Kidney (tissue), 13 donors: ENCODE measurements at regions not wholly inside any gene's neighbourhood (a gene's known extent, or its start where the extent isn't known, plus 50 kb on each side); places are given as distances from the start of the nearest gene placed in this dataset.

Source experiments
- DNase-seq, 5 donors: peaks; one replicate each; pipeline ENCODE4 v3.0.0-alpha.2; 2013 to 2020
- FAIRE-seq: peaks from 2 replicates; lab custom pipeline; 2012; peaks lifted over from hg19 to GRCh38; lab: Jason Lieb, UNC
- H3K27ac ChIP-seq, 2 donors: one replicate each; pipeline ENCODE4 v1.7.0; 2013; ENCODE audit warnings: low read depth in 2 of 2, low read length in 2 of 2, inconsistent platforms in 1 of 2
- H3K27me3 ChIP-seq: one replicate; pipeline ENCODE4 v1.7.1; 2013; ENCODE audit warnings: low read length, inconsistent platforms; ENCODE audit not compliant: control insufficient read depth, insufficient read depth
- H3K36me3 ChIP-seq, 3 donors: one replicate each; pipeline versions ENCODE4 v1.7.0 to v1.7.1; 2013; ENCODE audit warnings: low read length in 3 of 3, control low read depth in 1 of 3, inconsistent platforms in 1 of 3; ENCODE audit not compliant: insufficient read depth in 3 of 3, control insufficient read depth in 2 of 3
- H3K4me1 ChIP-seq, 3 donors: one replicate each; pipeline versions ENCODE4 v1.7.0 to v1.7.1; 2013; ENCODE audit warnings: low read length in 3 of 3, inconsistent platforms in 1 of 3, low read depth in 1 of 3; ENCODE audit not compliant: control insufficient read depth in 2 of 3, insufficient read depth in 2 of 3
- H3K4me3 ChIP-seq, 3 donors: one replicate each; pipeline versions ENCODE4 v1.7.0 to v1.8.1; 2013; ENCODE audit warnings: low read length in 3 of 3, control low read depth in 1 of 3, inconsistent platforms in 1 of 3
- H3K9ac ChIP-seq, 3 donors: one replicate each; pipeline versions ENCODE4 v1.7.0 to v1.7.1; 2013; ENCODE audit warnings: low read length in 3 of 3, control low read depth in 1 of 3, inconsistent platforms in 1 of 3
- H3K9me3 ChIP-seq, 3 donors: one replicate each; pipeline versions ENCODE4 v1.7.0 to v1.7.1; 2013; ENCODE audit warnings: low read length in 3 of 3, control low read depth in 1 of 3, inconsistent platforms in 1 of 3; ENCODE audit not compliant: control insufficient read depth in 2 of 3, insufficient read depth in 1 of 3
- intact Hi-C: fragments of 100-400 bp; cut with DNase I; formaldehyde crosslinking; loops from one replicate; pipeline ENCODE4 v1.11.1; 2022
- TF ChIP-seq, protein P1 (sequence below): IDR thresholded peaks from 3 replicates; pipeline ENCODE4 v1.5.1; 2012; ENCODE audit warnings: mild to moderate bottlenecking, moderate library complexity, borderline replicate concordance; ENCODE audit not compliant: insufficient read depth; ENCODE audit errors: extremely low read depth
- donor health status: control.
- donor health status: control.
- donor health status: control.
- donor health status: control.
- donor health status: control.
- donor health status: DM: yes; HTN: yes; CAD: no.
- donor health status: Normal renal cell carcinoma (clear cell type).

DNA sequence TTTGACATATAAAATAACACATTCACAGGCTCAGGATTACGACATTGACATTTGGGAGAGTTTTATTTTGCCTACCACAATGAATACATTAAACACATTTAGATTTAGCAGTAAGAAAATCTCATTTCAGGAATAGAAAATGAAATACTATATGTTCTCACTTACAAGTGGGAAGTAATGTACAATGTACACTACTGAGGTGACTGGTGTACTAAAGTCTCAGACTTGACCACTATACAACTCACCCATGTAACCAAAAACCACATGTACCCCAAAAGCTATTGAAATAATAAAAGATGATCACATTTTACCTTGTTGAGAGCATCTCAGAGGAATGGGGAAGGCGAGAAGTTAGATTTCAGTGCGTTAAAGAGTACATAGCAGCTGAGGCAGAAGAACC lies 1202.4 kb upstream of the SEMA6A start:
- FAIRE-seq: no peak

DNA sequence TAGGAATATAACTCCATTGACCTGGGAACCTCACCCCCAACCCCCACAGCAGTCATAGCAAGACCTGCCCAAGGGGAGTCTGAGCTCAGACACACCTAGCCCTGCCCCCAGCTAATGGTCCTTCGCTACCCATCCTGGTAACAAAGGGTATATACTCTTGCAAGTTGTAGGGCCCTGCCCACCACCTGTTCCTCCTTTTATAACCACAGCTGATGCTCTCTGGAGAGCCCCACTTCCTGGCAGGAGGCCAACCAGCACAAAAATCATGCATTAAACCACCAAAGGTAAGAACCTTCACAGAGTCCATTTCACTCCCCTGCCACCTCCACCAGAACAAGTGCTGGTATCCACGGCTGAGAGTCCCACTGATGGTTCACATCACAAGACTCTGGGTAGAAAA lies 1195.3 kb upstream of the SEMA6A start:
- Histone ChIP-seq H3K27me3 (no peaks in the 10 kb centered on the region), H3K9me3 (peaks cover 0 to 2% (median 0%) of the 10 kb centered on the region in 3 donors), H3K4me1 (no peaks in the 10 kb centered on the region), H3K4me3 (no peak overlapping the region), H3K9ac (no peak overlapping the region), H3K27ac (no peak overlapping the region), H3K36me3 (no peaks in the 10 kb centered on the region)
- FAIRE-seq: no peak
- intact Hi-C loops: no loop called here
- TF ChIP-seq, protein P1, sequence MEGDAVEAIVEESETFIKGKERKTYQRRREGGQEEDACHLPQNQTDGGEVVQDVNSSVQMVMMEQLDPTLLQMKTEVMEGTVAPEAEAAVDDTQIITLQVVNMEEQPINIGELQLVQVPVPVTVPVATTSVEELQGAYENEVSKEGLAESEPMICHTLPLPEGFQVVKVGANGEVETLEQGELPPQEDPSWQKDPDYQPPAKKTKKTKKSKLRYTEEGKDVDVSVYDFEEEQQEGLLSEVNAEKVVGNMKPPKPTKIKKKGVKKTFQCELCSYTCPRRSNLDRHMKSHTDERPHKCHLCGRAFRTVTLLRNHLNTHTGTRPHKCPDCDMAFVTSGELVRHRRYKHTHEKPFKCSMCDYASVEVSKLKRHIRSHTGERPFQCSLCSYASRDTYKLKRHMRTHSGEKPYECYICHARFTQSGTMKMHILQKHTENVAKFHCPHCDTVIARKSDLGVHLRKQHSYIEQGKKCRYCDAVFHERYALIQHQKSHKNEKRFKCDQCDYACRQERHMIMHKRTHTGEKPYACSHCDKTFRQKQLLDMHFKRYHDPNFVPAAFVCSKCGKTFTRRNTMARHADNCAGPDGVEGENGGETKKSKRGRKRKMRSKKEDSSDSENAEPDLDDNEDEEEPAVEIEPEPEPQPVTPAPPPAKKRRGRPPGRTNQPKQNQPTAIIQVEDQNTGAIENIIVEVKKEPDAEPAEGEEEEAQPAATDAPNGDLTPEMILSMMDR: no peak
- DNase-seq: peak in 1 of 5 donors; percentile 23

More for the DNA sequence above, 1202.4 kb upstream of the SEMA6A start:
- TF ChIP-seq, protein P1: no peak
- no peaks in the 10 kb centered on the region for H3K4me1 ChIP-seq
- no peak overlapping the region for H3K4me3 ChIP-seq
- H3K9me3 ChIP-seq: peaks cover 0 to 3% (median 2%) of the 10 kb centered on the region in 3 donors
- no peaks in the 10 kb centered on the region for H3K36me3 ChIP-seq
- no peak for DNase-seq
- H3K9ac ChIP-seq: no peak overlapping the region
- no peak overlapping the region for H3K27ac ChIP-seq
- H3K27me3 ChIP-seq: no peaks in the 10 kb centered on the region
- intact Hi-C loops: no loop called here

DNA sequence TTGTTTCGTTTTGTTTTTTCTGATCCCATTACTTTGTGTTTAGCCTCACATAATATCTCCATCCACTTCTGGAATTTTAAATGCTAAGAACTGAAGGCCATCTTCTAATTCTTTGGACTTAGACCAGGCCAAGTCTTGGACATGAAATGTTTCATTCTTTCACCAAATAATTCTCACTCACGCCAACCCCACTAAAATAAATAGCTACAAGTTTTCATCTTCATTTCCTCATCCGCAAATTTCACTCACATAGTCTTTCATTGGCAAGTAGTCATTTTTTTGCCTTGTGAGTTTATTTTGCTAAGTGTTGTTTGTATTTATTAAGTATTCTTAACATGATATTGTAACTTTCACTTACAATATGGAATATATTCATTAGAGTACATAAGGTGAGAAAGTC lies 1188.6 kb upstream of the SEMA6A start:
- Histone ChIP-seq H3K27ac (no peak overlapping the region), H3K4me1 (no peaks in the 10 kb centered on the region), H3K4me3 (no peak overlapping the region), H3K9ac (no peak overlapping the region), H3K9me3 (no peaks in the 10 kb centered on the region), H3K27me3 (no peaks in the 10 kb centered on the region), H3K36me3 (no peaks in the 10 kb centered on the region)
- intact Hi-C loops: no loop called here
- FAIRE-seq (no peak), DNase-seq (no peak)
- TF ChIP-seq, protein P1: no peak

DNA sequence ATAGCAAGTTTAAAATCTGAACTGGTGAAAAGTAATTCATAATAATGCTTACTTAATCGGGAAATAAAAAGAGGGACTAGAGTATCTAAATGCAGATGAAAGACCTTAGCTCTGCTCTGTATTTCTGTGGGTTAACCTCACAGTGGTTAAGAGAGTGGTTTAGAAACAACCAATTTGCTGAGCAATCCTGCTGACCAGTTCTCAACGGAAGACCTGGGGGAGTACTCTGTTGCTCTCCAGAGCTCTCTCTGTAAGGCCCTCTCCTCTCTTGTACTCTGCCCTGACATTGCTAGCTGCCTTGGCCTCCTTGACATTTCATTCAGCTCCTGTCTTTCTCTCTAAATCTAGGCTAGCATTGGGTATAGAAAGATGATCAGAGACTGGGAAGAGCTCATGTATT lies 1186.6 kb upstream of the SEMA6A start:
- H3K36me3 ChIP-seq: no peaks in the 10 kb centered on the region
- intact Hi-C loops: no loop called here
- TF ChIP-seq, protein P1: no peak
- H3K27ac ChIP-seq: no peak overlapping the region
- H3K9ac ChIP-seq: no peak overlapping the region
- no peak for FAIRE-seq
- no peaks in the 10 kb centered on the region for H3K27me3 ChIP-seq
- DNase-seq: no peak
- H3K4me3 ChIP-seq: no peak overlapping the region
- H3K9me3 ChIP-seq: no peaks in the 10 kb centered on the region
- H3K4me1 ChIP-seq: no peaks in the 10 kb centered on the region
